HG02678 (cell line): ENCODE measurements at regions not wholly inside any gene's neighbourhood (a gene's known extent, or its start where the extent isn't known, plus 50 kb on each side); places are given as distances from the start of the nearest gene placed in this dataset.
"Not testable (repeated sequence)": the region's sequence is repeated elsewhere in the genome, so short reads cannot be mapped to it uniquely, and the experiment has no call there.

ENCODE experiments used
- ATAC-seq: cut with Tn5 transposase; IDR thresholded peaks from one replicate; pipeline ENCODE4 v1.9.1; 2021; ENCODE audit warnings: mild to moderate bottlenecking, moderate library complexity; ENCODE audit not compliant: unreplicated experiment

- no peak for ATAC-seq
Observed at GRCh38 chr6:157727629-157728182, 95.3 kb upstream of the SNX9 start.

- ATAC-seq, result no peak
Observed at GRCh38 chr6:157728183-157728881, 94.7 kb upstream of the SNX9 start.

- no peak for ATAC-seq
Observed at GRCh38 chr6:157731221-157731620, 91.8 kb upstream of the SNX9 start.

GRCh38 chr6:157732007-157732406 lies 91.0 kb upstream of the SNX9 start:
- ATAC-seq, result no peak

GRCh38 chr6:157732416-157733161 lies 90.5 kb upstream of the SNX9 start:
- no peak for ATAC-seq

GRCh38 chr6:157736555-157736954 lies 86.5 kb upstream of the SNX9 start:
- not testable (repeated sequence) for ATAC-seq

GRCh38 chr6:157741321-157741947 lies 81.6 kb upstream of the SNX9 start:
- ATAC-seq, result no peak

- no peak for ATAC-seq
Observed at GRCh38 chr6:157741948-157742556, 81.0 kb upstream of the SNX9 start.

- ATAC-seq, result no peak
Observed at GRCh38 chr6:157744102-157744601, 78.9 kb upstream of the SNX9 start.

GRCh38 chr6:157746897-157747296 lies 76.1 kb upstream of the SNX9 start:
- ATAC-seq, result no peak

GRCh38 chr6:157747370-157747769 lies 75.7 kb upstream of the SNX9 start:
- ATAC-seq, result no peak

- ATAC-seq, result no peak
Observed at GRCh38 chr6:157748839-157749571, 74.0 kb upstream of the SNX9 start.

- not testable (repeated sequence) for ATAC-seq
Observed at GRCh38 chr6:157750973-157751372, 72.1 kb upstream of the SNX9 start.

GRCh38 chr6:157751547-157752200 lies 71.4 kb upstream of the SNX9 start:
- no peak for ATAC-seq

- ATAC-seq, result not testable (repeated sequence)
Observed at GRCh38 chr6:157752879-157753278, 70.2 kb upstream of the SNX9 start.

- no peak for ATAC-seq
Observed at GRCh38 chr6:157753291-157753690, 69.8 kb upstream of the SNX9 start.

- ATAC-seq, result not testable (repeated sequence)
Observed at GRCh38 chr6:157753801-157754200, 69.2 kb upstream of the SNX9 start.

- no peak for ATAC-seq
Observed at GRCh38 chr6:157754351-157754750, 68.7 kb upstream of the SNX9 start.

GRCh38 chr6:157755032-157755745 lies 67.9 kb upstream of the SNX9 start:
- ATAC-seq, result no peak
